Adrenal gland (tissue), 9 donors: ENCODE measurements at regions not wholly inside any gene's neighbourhood (a gene's known extent, or its start where the extent isn't known, plus 50 kb on each side); places are given as distances from the start of the nearest gene placed in this dataset.

Experiments used
- DNase-seq, 7 donors: peaks; one replicate each; pipeline ENCODE4 v3.0.0-alpha.2; 2019 to 2020
- H3K27ac ChIP-seq, 5 donors: fragments of 200-600 bp; sonication (generic) in 4 of 5; 1 replicate in 3 of 5; 2 replicates in 2 of 5; pipeline versions ENCODE4 v1.5.1 to v1.8.0; 2016 to 2020; ENCODE audit warnings: mild to moderate bottlenecking in 1 of 5
- H3K27me3 ChIP-seq: fragments of 200-600 bp; 2 replicates; pipeline ENCODE4 v1.8.0; 2021
- H3K36me3 ChIP-seq, 2 donors: fragments of 200-600 bp; replicated peaks in 1 of 2; 1 replicate in 1 of 2; 2 replicates in 1 of 2; pipeline versions ENCODE4 v1.5.1 to v1.8.0; 2018 to 2022
- H3K4me1 ChIP-seq, 2 donors: fragments of 200-600 bp; replicated peaks in 1 of 2; 1 replicate in 1 of 2; 2 replicates in 1 of 2; pipeline versions ENCODE4 v1.5.1 to v1.8.0; 2018 to 2021
- H3K4me3 ChIP-seq, 4 donors: fragments of 200-600 bp; sonication (generic) in 3 of 4; one replicate each; pipeline ENCODE4 v1.5.1; 2016 to 2018
- H3K9me3 ChIP-seq, 3 donors: fragments of 200-600 bp; sonication (generic) in 1 of 3; replicated peaks in 1 of 3; 1 replicate in 2 of 3; 2 replicates in 1 of 3; pipeline versions ENCODE4 v1.5.1 to v1.8.0; 2016 to 2021
- POLR2A ChIP-seq, 2 donors: fragments of 450-650 bp; IDR thresholded peaks; one replicate each; pipeline ENCODE4 v1.6.1; 2017; ENCODE audit warnings: antibody characterized with exemption in 2 of 2, mild to moderate bottlenecking in 2 of 2, moderate library complexity in 1 of 2
- WGBS, 4 donors: extraction: QIAGEN DNeasy Blood & Tissue Kit in 2 of 4; methylation state at CpG; one replicate each; pipeline versions ENCODE4 v1.1.5 to v1.1.7; 2013 to 2017; 5-methylcytosine and 5-hydroxymethylcytosine counted together
- intact Hi-C, 2 donors: fragments of 100-400 bp; cut with DNase I; formaldehyde crosslinking; loops; one replicate each; pipeline versions ENCODE4 v1.14.1 to v1.15.0; 2022 to 2023
- TF ChIP-seq, protein P1 (sequence below), 6 experiments: fragments of 450-650 bp in 4 of 6; fragments of 200-600 bp in 2 of 6; sonication (generic) in 1 of 6; IDR thresholded peaks; 1 replicate in 5 of 6; 2 replicates in 1 of 6; pipeline versions ENCODE4 v1.5.1 to v1.8.0; 2016 to 2021; ENCODE audit warnings: antibody characterized with exemption in 6 of 6, mild to moderate bottlenecking in 2 of 6, moderate library complexity in 1 of 6
- donor health status: healthy with polysubstance abuse.
- donor health status: Bipolar disorder and iron deficiency.
- donor health status: DM: yes; HTN: yes; CAD: no.
- donor health status: DM: no; HTN: no; CAD: no.
- donor health status: DM: no; HTN: no; CAD: no.

DNA sequence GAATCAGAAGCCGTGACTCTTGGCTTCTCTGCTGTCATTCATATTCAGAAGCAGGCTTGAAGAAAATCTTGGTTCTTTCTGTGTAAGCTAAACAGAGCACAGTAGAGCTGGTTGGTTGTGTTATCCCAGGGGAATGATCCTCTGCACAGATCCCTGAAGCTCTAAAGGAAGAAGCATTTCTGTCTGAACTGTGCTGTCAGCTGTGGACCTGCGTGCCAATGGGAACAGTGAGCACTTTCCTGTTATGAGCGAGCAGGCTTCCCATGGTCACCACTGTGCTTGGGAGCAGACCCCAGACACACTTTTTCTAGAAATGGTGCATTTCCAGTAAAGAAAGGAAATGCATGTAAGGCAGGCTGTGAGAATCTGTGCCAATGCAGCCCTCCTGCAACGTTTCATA, 490.2 kb downstream of the EPM2A start:
- intact Hi-C loops: no loop called here
- Histone ChIP-seq H3K9me3 (no peaks in the 10 kb centered on the region), H3K4me1 (no peaks in the 10 kb centered on the region), H3K36me3 (no peaks in the 10 kb centered on the region), H3K27ac (no peak overlapping the region), H3K4me3 (no peak overlapping the region), H3K27me3 (peaks cover 4% of the 10 kb centered on the region)
- TF ChIP-seq POLR2A (IDR thresholded peaks at IDR 0.05): no peak
- TF ChIP-seq, protein P1, sequence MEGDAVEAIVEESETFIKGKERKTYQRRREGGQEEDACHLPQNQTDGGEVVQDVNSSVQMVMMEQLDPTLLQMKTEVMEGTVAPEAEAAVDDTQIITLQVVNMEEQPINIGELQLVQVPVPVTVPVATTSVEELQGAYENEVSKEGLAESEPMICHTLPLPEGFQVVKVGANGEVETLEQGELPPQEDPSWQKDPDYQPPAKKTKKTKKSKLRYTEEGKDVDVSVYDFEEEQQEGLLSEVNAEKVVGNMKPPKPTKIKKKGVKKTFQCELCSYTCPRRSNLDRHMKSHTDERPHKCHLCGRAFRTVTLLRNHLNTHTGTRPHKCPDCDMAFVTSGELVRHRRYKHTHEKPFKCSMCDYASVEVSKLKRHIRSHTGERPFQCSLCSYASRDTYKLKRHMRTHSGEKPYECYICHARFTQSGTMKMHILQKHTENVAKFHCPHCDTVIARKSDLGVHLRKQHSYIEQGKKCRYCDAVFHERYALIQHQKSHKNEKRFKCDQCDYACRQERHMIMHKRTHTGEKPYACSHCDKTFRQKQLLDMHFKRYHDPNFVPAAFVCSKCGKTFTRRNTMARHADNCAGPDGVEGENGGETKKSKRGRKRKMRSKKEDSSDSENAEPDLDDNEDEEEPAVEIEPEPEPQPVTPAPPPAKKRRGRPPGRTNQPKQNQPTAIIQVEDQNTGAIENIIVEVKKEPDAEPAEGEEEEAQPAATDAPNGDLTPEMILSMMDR (IDR thresholded peaks at IDR 0.05): no peak
- no peak for DNase-seq
- WGBS, 4 donors: 69 to 85% (median 72%) methylated on average over 4 of the region's 4 CpGs

DNA sequence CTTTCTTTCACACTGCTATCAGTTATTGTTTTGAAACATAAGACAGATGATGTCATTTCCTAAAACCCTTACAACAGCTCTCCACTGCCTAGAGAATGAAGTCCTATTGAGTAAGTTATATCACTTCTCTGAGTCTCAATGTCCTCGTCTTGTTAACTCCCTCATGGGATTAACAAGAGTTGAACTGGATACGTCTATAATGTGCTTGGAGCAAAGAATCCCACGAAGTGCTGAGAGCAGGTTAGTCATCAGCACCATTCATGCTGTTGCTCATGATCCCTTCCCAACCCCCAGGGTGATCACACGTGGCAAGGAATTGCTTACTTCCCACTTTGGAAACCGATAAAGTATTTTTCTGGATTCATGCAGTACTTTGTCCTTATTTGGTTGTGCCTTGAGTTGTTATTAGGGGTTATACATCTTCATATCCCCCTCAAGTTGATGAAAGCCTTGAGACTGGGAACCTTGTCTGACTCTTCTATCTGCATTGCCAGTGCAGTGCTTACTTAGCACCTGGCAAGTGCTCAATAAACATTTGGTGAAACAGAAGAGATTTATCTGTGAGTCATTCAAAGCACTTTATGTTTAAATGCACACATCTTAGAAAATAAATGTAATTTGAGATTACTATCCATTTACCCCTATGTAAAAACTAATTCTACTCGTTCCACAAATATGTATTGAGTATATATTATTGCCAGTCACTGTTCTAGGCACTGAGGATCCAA, 487.5 kb downstream of the EPM2A start:
- WGBS, 4 donors: 68 to 84% (median 71%) methylated on average over 6 of the region's 6 CpGs
- Histone ChIP-seq H3K27me3 (peaks cover 4% of the 10 kb centered on the region), H3K36me3 (no peaks in the 10 kb centered on the region), H3K4me3 (no peak overlapping the region), H3K27ac (no peak overlapping the region), H3K9me3 (no peaks in the 10 kb centered on the region), H3K4me1 (no peaks in the 10 kb centered on the region)
- intact Hi-C loops: no loop called here
- no peak for TF ChIP-seq POLR2A (IDR thresholded peaks at IDR 0.05)
- TF ChIP-seq, protein P1 (IDR thresholded peaks at IDR 0.05): no peak
- no peak for DNase-seq

DNA sequence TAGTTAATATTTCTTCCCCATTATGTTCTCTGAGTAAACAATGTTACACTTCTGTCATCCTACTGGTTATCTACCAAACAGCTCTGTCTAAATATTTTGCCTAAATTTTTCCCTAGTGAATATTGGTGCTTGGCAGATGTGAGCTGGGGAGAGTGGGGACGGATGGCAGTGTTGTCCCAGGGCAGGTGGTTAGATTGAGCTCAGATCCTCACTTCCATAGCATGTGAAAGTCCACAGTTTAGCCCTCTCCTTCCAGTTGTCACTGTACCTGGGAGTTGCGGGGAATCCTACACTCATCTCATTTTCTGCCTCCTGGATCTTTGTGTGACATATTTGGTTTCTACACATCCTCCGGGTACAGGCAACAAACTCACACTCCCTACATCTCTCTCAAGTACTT, 484.9 kb downstream of the EPM2A start:
- WGBS, 4 donors: 71 to 83% (median 80%) methylated on average over 3 of the region's 3 CpGs
- Histone ChIP-seq H3K27me3 (no peaks in the 10 kb centered on the region), H3K36me3 (no peaks in the 10 kb centered on the region), H3K27ac (no peak overlapping the region), H3K4me1 (no peaks in the 10 kb centered on the region), H3K9me3 (no peaks in the 10 kb centered on the region), H3K4me3 (no peak overlapping the region)
- TF ChIP-seq, protein P1 (IDR thresholded peaks at IDR 0.05): no peak
- TF ChIP-seq POLR2A (IDR thresholded peaks at IDR 0.05): no peak
- intact Hi-C loops: no loop called here
- no peak for DNase-seq

DNA sequence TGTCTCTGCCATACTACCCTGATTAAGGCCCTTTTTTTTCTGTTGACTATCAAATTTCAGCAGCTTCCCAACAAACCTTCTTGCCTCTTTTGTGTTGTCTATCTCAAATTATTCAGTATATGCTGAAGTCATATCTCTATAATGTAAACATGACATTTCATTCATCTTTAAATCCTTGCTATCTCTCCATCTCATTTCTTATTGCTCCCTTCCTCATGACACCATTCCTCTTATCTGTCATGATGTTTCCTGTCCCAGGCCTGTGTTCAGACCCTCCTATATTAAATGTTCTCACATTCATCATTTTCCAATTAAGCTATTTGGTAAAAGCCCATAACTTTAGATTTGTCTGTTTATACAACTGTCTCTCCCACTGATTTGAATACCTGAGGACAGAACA, 482.6 kb downstream of the EPM2A start:
- TF ChIP-seq, protein P1 (IDR thresholded peaks at IDR 0.05): no peak
- TF ChIP-seq POLR2A (IDR thresholded peaks at IDR 0.05): no peak
- H3K4me3 ChIP-seq: no peak overlapping the region
- no peaks in the 10 kb centered on the region for H3K4me1 ChIP-seq
- no peak overlapping the region for H3K27ac ChIP-seq
- DNase-seq: no peak
- H3K9me3 ChIP-seq: no peaks in the 10 kb centered on the region
- H3K27me3 ChIP-seq: no peaks in the 10 kb centered on the region
- intact Hi-C loops: no loop called here
- no peaks in the 10 kb centered on the region for H3K36me3 ChIP-seq
